NT2/D1 (cell line): ENCODE measurements at regions not wholly inside any gene's neighbourhood (a gene's known extent, or its start where the extent isn't known, plus 50 kb on each side); places are given as distances from the start of the nearest gene placed in this dataset.

Experiments
- SUZ12 ChIP-seq: IDR thresholded peaks from 2 replicates; pipeline ENCODE4 v1.6.1; 2011; ENCODE audit not compliant: insufficient read length, insufficient read depth; ENCODE audit errors: extremely low read depth
- YY1 ChIP-seq: IDR thresholded peaks from 2 replicates; pipeline ENCODE4 v1.6.1; 2011; ENCODE audit not compliant: insufficient read length, insufficient read depth
- ZNF274 ChIP-seq: IDR thresholded peaks from 2 replicates; pipeline ENCODE4 v1.6.1; 2011; ENCODE audit warnings: mild to moderate bottlenecking, low read depth, low read length

- TF ChIP-seq YY1, result no peak
- TF ChIP-seq ZNF274, result no peak
- no peak for TF ChIP-seq SUZ12
These were observed 57.1 kb downstream of the FOXD1 start for GRCh38 chr5:73391441-73391881.
